GM23248 (cell line): ENCODE measurements at regions not wholly inside any gene's neighbourhood (a gene's known extent, or its start where the extent isn't known, plus 50 kb on each side); places are given as distances from the start of the nearest gene placed in this dataset.

Source experiments
- EZH2 ChIP-seq: fragments of 200-600 bp; sonication (generic); IDR thresholded peaks from 2 replicates; pipeline ENCODE4 v1.6.1; 2018; ENCODE audit warnings: antibody characterized with exemption, mild to moderate bottlenecking; ENCODE audit not compliant: insufficient read depth, poor library complexity, severe bottlenecking
- EZH2phosphoT487 ChIP-seq: fragments of 200-600 bp; sonication (generic); IDR thresholded peaks from 2 replicates; pipeline ENCODE4 v1.6.1; 2018; ENCODE audit warnings: antibody characterized with exemption, moderate library complexity, mild to moderate bottlenecking, low read depth; ENCODE audit not compliant: insufficient read depth

- no peak for TF ChIP-seq EZH2
- TF ChIP-seq EZH2phosphoT487: no peak
Measured at GRCh38 chr15:58288592-58288991, 143.2 kb upstream of the LIPC start.
